NCI-H2107 treated with DMSO at 0.1 percent for 48 hours (cell line): ENCODE measurements at regions not wholly inside any gene's neighbourhood (a gene's known extent, or its start where the extent isn't known, plus 50 kb on each side); places are given as distances from the start of the nearest gene placed in this dataset.

Experiments used
- DNase-seq: peaks from one replicate; lab custom pipeline; 2025; ENCODE audit not compliant: unreplicated experiment; lab: John Stamatoyannopoulos, UW

- DNase-seq = no peak
These were observed 233.6 kb upstream of the SORCS1 start for GRCh38 chr10:107398115-107398514.

- no peak for DNase-seq
These were observed 227.4 kb upstream of the SORCS1 start for GRCh38 chr10:107391901-107392300.

GRCh38 chr10:107390563-107390962 is 226.1 kb upstream of the SORCS1 start:
- no peak for DNase-seq

GRCh38 chr10:107383357-107383756 is 218.9 kb upstream of the SORCS1 start:
- no peak for DNase-seq

- no peak for DNase-seq
These were observed 215.1 kb upstream of the SORCS1 start for GRCh38 chr10:107379601-107380000.

GRCh38 chr10:107371801-107372200 is 207.3 kb upstream of the SORCS1 start:
- DNase-seq = no peak

- no peak for DNase-seq
These were observed 200.4 kb upstream of the SORCS1 start for GRCh38 chr10:107364872-107365271.

GRCh38 chr10:107362306-107362705 is 197.8 kb upstream of the SORCS1 start:
- no peak for DNase-seq

GRCh38 chr10:107357033-107357432 is 192.5 kb upstream of the SORCS1 start:
- no peak for DNase-seq

- no peak for DNase-seq
These were observed 191.9 kb upstream of the SORCS1 start for GRCh38 chr10:107356396-107356795.

- DNase-seq = no peak
These were observed 178.2 kb upstream of the SORCS1 start for GRCh38 chr10:107342711-107343110.

GRCh38 chr10:107341281-107341680 is 176.8 kb upstream of the SORCS1 start:
- DNase-seq = no peak

- DNase-seq = no peak
These were observed 175.8 kb upstream of the SORCS1 start for GRCh38 chr10:107340326-107340725.

GRCh38 chr10:107336061-107336460 is 171.6 kb upstream of the SORCS1 start:
- DNase-seq = no peak

GRCh38 chr10:107317592-107317991 is 153.1 kb upstream of the SORCS1 start:
- DNase-seq = no peak

- no peak for DNase-seq
These were observed 138.7 kb upstream of the SORCS1 start for GRCh38 chr10:107303203-107303602.

- no peak for DNase-seq
These were observed 135.1 kb upstream of the SORCS1 start for GRCh38 chr10:107299606-107300005.

- DNase-seq = no peak
These were observed 119.7 kb upstream of the SORCS1 start for GRCh38 chr10:107284187-107284586.

GRCh38 chr10:107280293-107280692 is 115.8 kb upstream of the SORCS1 start:
- DNase-seq = no peak

- DNase-seq = no peak
These were observed 113.1 kb upstream of the SORCS1 start for GRCh38 chr10:107277591-107277990.

GRCh38 chr10:107275806-107276205 is 111.3 kb upstream of the SORCS1 start:
- DNase-seq = no peak

GRCh38 chr10:107269626-107270025 is 105.1 kb upstream of the SORCS1 start:
- no peak for DNase-seq

- DNase-seq = no peak
These were observed 100.2 kb upstream of the SORCS1 start for GRCh38 chr10:107264742-107265141.

GRCh38 chr10:107244122-107244521 is 79.6 kb upstream of the SORCS1 start:
- DNase-seq = no peak
